Sigmoid colon (tissue), 4 donors: ENCODE measurements at regions not wholly inside any gene's neighbourhood (a gene's known extent, or its start where the extent isn't known, plus 50 kb on each side); places are given as distances from the start of the nearest gene placed in this dataset.

Source experiments
- EP300 ChIP-seq, 4 donors: sonication (generic); formaldehyde crosslinking; IDR thresholded peaks; one replicate each; pipeline ENCODE4 v1.6.1; 2017; ENCODE audit warnings: antibody characterized with exemption in 4 of 4
- POLR2A ChIP-seq, 2 donors: fragments of 450-650 bp; IDR thresholded peaks; one replicate each; pipeline ENCODE4 v1.6.1; 2016; ENCODE audit warnings: antibody characterized with exemption in 2 of 2, mild to moderate bottlenecking in 2 of 2, moderate library complexity in 2 of 2
- POLR2AphosphoS5 ChIP-seq, 4 donors: sonication (generic); formaldehyde crosslinking; IDR thresholded peaks; one replicate each; pipeline ENCODE4 v1.6.1; 2017; ENCODE audit warnings: antibody characterized with exemption in 4 of 4
- TF ChIP-seq, protein P1 (sequence below), 4 experiments: fragments of 450-650 bp in 3 of 4; fragments of 200-600 bp in 1 of 4; IDR thresholded peaks; one replicate each; pipeline ENCODE4 v1.5.1; 2016 to 2019; ENCODE audit warnings: antibody characterized with exemption in 4 of 4, mild to moderate bottlenecking in 3 of 4, moderate library complexity in 2 of 4

DNA sequence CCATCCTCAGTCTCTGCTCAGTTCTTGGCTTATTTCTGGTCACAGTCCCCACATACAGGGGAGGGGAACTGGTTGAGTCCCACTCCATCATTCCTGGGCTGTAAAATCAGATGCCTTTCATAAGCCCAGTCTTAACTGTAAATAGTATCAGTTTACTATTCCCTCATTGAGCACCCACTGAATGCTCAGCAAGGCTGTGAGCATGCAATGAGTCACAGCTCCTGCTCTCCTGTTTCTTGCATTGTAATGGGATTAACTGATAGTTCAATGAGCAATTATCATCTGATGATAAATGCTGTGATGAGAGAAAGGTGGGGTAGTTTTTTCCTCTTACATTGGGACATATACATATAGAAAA, 113.6 kb upstream of the TPM1 start:
- no peak for TF ChIP-seq POLR2A (IDR thresholded peaks at IDR 0.05)
- TF ChIP-seq, protein P1, sequence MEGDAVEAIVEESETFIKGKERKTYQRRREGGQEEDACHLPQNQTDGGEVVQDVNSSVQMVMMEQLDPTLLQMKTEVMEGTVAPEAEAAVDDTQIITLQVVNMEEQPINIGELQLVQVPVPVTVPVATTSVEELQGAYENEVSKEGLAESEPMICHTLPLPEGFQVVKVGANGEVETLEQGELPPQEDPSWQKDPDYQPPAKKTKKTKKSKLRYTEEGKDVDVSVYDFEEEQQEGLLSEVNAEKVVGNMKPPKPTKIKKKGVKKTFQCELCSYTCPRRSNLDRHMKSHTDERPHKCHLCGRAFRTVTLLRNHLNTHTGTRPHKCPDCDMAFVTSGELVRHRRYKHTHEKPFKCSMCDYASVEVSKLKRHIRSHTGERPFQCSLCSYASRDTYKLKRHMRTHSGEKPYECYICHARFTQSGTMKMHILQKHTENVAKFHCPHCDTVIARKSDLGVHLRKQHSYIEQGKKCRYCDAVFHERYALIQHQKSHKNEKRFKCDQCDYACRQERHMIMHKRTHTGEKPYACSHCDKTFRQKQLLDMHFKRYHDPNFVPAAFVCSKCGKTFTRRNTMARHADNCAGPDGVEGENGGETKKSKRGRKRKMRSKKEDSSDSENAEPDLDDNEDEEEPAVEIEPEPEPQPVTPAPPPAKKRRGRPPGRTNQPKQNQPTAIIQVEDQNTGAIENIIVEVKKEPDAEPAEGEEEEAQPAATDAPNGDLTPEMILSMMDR (IDR thresholded peaks at IDR 0.05), result no peak
- TF ChIP-seq EP300 (IDR thresholded peaks at IDR 0.05), result no peak
- no peak for TF ChIP-seq POLR2AphosphoS5 (IDR thresholded peaks at IDR 0.05)
